HL-60 (cell line): ENCODE measurements at regions not wholly inside any gene's neighbourhood (a gene's known extent, or its start where the extent isn't known, plus 50 kb on each side); places are given as distances from the start of the nearest gene placed in this dataset.

Experiments
- DNase-seq, 2 experiments: peaks; one replicate each; pipeline ENCODE4 v3.0.0-alpha.2; 2010 to 2020; ENCODE audit warnings: low read depth in 1 of 2, low spot score in 1 of 2
- H3K27ac ChIP-seq: fragments of 250-450 bp; sonication (Bioruptor Pico); replicated peaks from 2 replicates; pipeline ENCODE4 v1.5.1; 2020; ENCODE audit warnings: mild to moderate bottlenecking, moderate library complexity
- H3K27me3 ChIP-seq: fragments of 250-450 bp; sonication (Bioruptor Pico); 2 replicates; pipeline ENCODE4 v1.5.1; 2021; ENCODE audit warnings: mild to moderate bottlenecking, moderate library complexity; ENCODE audit not compliant: insufficient read depth, poor library complexity, severe bottlenecking
- H3K4me3 ChIP-seq: replicated peaks from 2 replicates; pipeline ENCODE4 v1.5.1; 2011; ENCODE audit warnings: mild to moderate bottlenecking, control low read depth, low read length; ENCODE audit not compliant: insufficient read depth
- GABPA ChIP-seq: IDR thresholded peaks from 2 replicates; pipeline ENCODE4 v1.6.1; 2012; ENCODE audit warnings: low read depth
- POLR2AphosphoS5 ChIP-seq: IDR thresholded peaks from 2 replicates; pipeline ENCODE4 v1.6.1; 2012; ENCODE audit warnings: low read depth
- SPI1 ChIP-seq: IDR thresholded peaks from 2 replicates; pipeline ENCODE4 v1.6.1; 2012; ENCODE audit warnings: low read depth, mild to moderate bottlenecking, borderline replicate concordance
- TF ChIP-seq, protein P1 (sequence below): IDR thresholded peaks from one replicate; pipeline ENCODE4 v1.5.1; 2011; ENCODE audit warnings: low read length, control low read depth, inconsistent platforms; ENCODE audit not compliant: insufficient read depth
- TF ChIP-seq, protein P2 (sequence below): IDR thresholded peaks from 2 replicates; pipeline ENCODE4 v1.6.1; 2012; ENCODE audit warnings: low read depth; ENCODE audit not compliant: insufficient replicate concordance

DNA sequence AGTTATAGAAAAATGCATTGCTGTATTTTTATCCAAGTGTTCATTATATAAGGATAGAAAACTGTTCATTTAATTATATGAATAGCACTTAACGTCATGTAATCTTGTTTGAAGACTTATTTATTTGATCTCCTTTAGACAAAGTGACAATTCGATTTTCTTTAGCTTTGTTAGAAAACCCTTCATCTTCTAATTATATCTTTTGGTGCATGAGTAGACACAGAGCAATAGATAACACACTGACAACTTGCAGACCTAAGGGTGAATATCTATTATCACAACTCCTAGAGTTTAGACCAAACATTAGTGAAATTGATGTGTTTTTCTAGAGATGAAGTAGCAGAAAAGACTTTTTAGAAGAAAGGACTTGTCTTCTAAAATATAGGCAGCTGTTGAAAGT, 446.4 kb upstream of the SEMA6A start:
- no peak overlapping the region for H3K4me3 ChIP-seq
- no peak for DNase-seq
- TF ChIP-seq, protein P1, sequence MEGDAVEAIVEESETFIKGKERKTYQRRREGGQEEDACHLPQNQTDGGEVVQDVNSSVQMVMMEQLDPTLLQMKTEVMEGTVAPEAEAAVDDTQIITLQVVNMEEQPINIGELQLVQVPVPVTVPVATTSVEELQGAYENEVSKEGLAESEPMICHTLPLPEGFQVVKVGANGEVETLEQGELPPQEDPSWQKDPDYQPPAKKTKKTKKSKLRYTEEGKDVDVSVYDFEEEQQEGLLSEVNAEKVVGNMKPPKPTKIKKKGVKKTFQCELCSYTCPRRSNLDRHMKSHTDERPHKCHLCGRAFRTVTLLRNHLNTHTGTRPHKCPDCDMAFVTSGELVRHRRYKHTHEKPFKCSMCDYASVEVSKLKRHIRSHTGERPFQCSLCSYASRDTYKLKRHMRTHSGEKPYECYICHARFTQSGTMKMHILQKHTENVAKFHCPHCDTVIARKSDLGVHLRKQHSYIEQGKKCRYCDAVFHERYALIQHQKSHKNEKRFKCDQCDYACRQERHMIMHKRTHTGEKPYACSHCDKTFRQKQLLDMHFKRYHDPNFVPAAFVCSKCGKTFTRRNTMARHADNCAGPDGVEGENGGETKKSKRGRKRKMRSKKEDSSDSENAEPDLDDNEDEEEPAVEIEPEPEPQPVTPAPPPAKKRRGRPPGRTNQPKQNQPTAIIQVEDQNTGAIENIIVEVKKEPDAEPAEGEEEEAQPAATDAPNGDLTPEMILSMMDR: no peak
- TF ChIP-seq POLR2AphosphoS5 (no peak), SPI1 (no peak), GABPA (no peak)
- TF ChIP-seq, protein P2, sequence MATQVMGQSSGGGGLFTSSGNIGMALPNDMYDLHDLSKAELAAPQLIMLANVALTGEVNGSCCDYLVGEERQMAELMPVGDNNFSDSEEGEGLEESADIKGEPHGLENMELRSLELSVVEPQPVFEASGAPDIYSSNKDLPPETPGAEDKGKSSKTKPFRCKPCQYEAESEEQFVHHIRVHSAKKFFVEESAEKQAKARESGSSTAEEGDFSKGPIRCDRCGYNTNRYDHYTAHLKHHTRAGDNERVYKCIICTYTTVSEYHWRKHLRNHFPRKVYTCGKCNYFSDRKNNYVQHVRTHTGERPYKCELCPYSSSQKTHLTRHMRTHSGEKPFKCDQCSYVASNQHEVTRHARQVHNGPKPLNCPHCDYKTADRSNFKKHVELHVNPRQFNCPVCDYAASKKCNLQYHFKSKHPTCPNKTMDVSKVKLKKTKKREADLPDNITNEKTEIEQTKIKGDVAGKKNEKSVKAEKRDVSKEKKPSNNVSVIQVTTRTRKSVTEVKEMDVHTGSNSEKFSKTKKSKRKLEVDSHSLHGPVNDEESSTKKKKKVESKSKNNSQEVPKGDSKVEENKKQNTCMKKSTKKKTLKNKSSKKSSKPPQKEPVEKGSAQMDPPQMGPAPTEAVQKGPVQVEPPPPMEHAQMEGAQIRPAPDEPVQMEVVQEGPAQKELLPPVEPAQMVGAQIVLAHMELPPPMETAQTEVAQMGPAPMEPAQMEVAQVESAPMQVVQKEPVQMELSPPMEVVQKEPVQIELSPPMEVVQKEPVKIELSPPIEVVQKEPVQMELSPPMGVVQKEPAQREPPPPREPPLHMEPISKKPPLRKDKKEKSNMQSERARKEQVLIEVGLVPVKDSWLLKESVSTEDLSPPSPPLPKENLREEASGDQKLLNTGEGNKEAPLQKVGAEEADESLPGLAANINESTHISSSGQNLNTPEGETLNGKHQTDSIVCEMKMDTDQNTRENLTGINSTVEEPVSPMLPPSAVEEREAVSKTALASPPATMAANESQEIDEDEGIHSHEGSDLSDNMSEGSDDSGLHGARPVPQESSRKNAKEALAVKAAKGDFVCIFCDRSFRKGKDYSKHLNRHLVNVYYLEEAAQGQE: no peak
- H3K27me3 ChIP-seq: no peaks in the 10 kb centered on the region
- H3K27ac ChIP-seq: no peak overlapping the region

DNA sequence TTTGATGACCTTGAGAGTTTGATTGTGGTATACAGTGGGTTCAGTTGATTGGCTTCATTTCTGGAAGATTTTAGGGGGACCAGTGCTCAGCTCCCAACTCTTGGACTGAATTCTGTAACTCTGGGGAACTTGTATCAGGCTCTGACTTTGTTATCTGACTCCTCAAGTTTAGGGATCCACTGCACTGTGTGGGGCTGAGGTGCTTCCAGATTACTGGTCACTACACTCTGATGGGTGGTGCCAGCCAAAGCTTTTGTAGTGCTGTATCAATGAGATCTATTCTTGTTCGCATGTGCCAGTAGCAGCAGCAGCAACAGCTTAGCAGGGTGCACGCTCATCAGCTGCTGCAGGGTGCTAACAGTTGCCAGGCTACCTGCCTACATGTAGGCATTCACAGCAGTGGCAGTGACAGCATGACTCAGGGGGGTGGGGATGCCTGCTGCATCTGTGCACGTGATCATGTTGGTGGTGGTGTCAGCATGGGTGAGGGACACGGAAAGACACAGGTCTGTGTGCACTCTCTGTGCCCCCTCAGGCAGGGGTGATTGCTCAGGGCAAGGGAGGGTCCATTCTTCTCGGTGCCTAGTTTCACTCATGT, 438.8 kb upstream of the SEMA6A start:
- H3K4me3 ChIP-seq: no peak overlapping the region
- H3K27me3 ChIP-seq: no peaks in the 10 kb centered on the region
- no peak overlapping the region for H3K27ac ChIP-seq
- no peak for DNase-seq
- TF ChIP-seq, protein P1: no peak
- TF ChIP-seq SPI1 (no peak), POLR2AphosphoS5 (no peak), GABPA (no peak)
- TF ChIP-seq, protein P2: no peak

DNA sequence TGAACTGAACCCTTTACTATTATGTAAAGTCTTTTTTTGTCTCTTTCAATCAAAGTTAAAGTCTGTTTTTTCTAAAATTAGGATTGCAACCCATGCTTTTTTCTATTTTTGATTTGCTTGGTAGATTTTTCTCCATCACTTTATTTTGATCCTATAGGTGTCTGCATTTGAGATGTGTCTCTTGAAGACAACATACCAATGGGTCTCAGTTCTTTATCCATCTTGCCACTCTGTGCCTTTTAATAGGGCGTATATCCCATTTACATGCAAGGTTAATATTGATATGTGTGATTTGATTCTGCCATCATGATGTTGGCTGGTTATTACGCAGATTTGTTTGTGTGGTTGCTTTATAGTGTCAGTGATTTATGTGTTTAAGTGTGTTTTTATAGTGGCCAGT, 436.0 kb upstream of the SEMA6A start:
- TF ChIP-seq GABPA (no peak), SPI1 (no peak), POLR2AphosphoS5 (no peak)
- DNase-seq: no peak
- no peaks in the 10 kb centered on the region for H3K27me3 ChIP-seq
- no peak overlapping the region for H3K4me3 ChIP-seq
- H3K27ac ChIP-seq: no peak overlapping the region

DNA sequence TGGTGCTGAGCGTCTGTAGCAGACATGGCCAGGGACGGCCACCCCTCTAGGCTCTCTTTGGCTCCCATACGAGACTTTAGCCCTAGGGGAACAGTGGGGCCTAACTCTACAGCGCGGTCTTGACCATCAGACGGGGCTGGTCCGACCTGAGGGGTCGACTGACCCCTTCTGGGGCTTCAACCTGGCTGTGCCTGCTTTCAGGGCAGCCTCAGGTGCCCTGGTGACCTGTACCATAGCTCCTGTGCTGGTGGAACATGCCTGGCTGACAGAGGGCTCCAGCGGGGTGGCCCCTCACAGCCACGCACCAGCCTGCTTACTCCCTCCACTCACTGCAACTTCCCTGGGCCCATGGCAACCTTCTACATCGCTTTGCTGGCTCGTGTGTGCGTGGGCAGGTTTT, 423.4 kb upstream of the SEMA6A start:
- TF ChIP-seq POLR2AphosphoS5: no peak
- TF ChIP-seq, protein P1: no peak
- TF ChIP-seq GABPA: no peak
- TF ChIP-seq, protein P2: no peak
- no peak for TF ChIP-seq SPI1

More for the DNA sequence above, 423.4 kb upstream of the SEMA6A start:
- no peaks in the 10 kb centered on the region for H3K27me3 ChIP-seq
- no peak overlapping the region for H3K4me3 ChIP-seq
- DNase-seq: no peak
- H3K27ac ChIP-seq: no peak overlapping the region
